ENCODE measurements at regions not wholly inside any gene's neighbourhood (a gene's known extent, or its start where the extent isn't known, plus 50 kb on each side); places are given as distances from the start of the nearest gene placed in this dataset.
A peak's percentile ranks its signal among the peaks of the same experiment; 100 is the strongest.

- no peaks in the 10 kb centered on the region for H4K20me1 ChIP-seq (ENCODE audit: insufficient read depth)
- H3K9ac ChIP-seq = no peak overlapping the region
- peak overlapping the region; percentile 22 for H3K27ac ChIP-seq
- in situ Hi-C loops (cut with MboI) = no loop called here
- no peaks in the 10 kb centered on the region for H3K9me2 ChIP-seq (ENCODE audit: insufficient read depth)
- peak overlapping the region; percentile 19; the same call in 1 of the 2 replicates for H2AFZ ChIP-seq
- H3K36me3 ChIP-seq (ENCODE audit: low read depth) = no peaks in the 10 kb centered on the region
- no peaks in the 10 kb centered on the region for H3K9me3 ChIP-seq (ENCODE audit: low read depth)
- peak overlapping the region; percentile 7; the same call in 1 of the 2 replicates for H3K4me3 ChIP-seq
- H3K4me1 ChIP-seq (ENCODE audit: insufficient read depth) = peaks cover 31% of the 10 kb centered on the region
- H3F3A ChIP-seq (ENCODE audit: insufficient read depth) = peaks cover 24% of the 10 kb centered on the region
- 0% methylated on average over 1 of the region's 1 CpG for WGBS, 2 experiments (ENCODE audit: low coverage in 1 of 2, low lambda C conversion rate in 2 of 2, missing lambda C conversion rate in 2 of 2)
- no peaks in the 10 kb centered on the region for H3K79me2 ChIP-seq (ENCODE audit: insufficient read depth)
- H3K27me3 ChIP-seq (replicated peaks; ENCODE audit: insufficient read depth) = no peaks in the 10 kb centered on the region
- peak overlapping the region; percentile 45 for H3K4me2 ChIP-seq (ENCODE audit: unreplicated experiment)
- peak; percentile 74 for DNase-seq
- TF ChIP-seq EZH2phosphoT487 (IDR thresholded peaks at IDR 0.05; ENCODE audit: insufficient read depth, low read depth) = no peak
- TF ChIP-seq EZH2 (IDR thresholded peaks at IDR 0.05; ENCODE audit: insufficient read depth, poor library complexity, severe bottlenecking) = no peak
Observed at GRCh38 chr7:115300231-115300870, 378.5 kb downstream of the MDFIC start.

GRCh38 chr7:115299397-115300037 lies 377.6 kb downstream of the MDFIC start:
- Histone ChIP-seq H3K36me3 (ENCODE audit: low read depth) (no peaks in the 10 kb centered on the region), H2AFZ (peak overlapping the region; percentile 14; the same call in 1 of the 2 replicates), H3K27ac (peak overlapping the region; percentile 22), H3K4me3 (no peak overlapping the region), H3K9ac (no peak overlapping the region), H3K27me3 (replicated peaks; ENCODE audit: insufficient read depth) (no peaks in the 10 kb centered on the region), H3K4me2 (ENCODE audit: unreplicated experiment) (no peak overlapping the region), H3K4me1 (ENCODE audit: insufficient read depth) (peaks cover 31% of the 10 kb centered on the region), H4K20me1 (ENCODE audit: insufficient read depth) (no peaks in the 10 kb centered on the region), H3K9me2 (ENCODE audit: insufficient read depth) (no peaks in the 10 kb centered on the region), H3K9me3 (ENCODE audit: low read depth) (no peaks in the 10 kb centered on the region), H3F3A (ENCODE audit: insufficient read depth) (peaks cover 24% of the 10 kb centered on the region), H3K79me2 (ENCODE audit: insufficient read depth) (no peaks in the 10 kb centered on the region)
- TF ChIP-seq EZH2 (IDR thresholded peaks at IDR 0.05; ENCODE audit: insufficient read depth, poor library complexity, severe bottlenecking) (no peak), EZH2phosphoT487 (IDR thresholded peaks at IDR 0.05; ENCODE audit: insufficient read depth, low read depth) (no peak)
- in situ Hi-C loops (cut with MboI) = no loop called here
- WGBS, 2 experiments (ENCODE audit: low coverage in 1 of 2, low lambda C conversion rate in 2 of 2, missing lambda C conversion rate in 2 of 2) = 43 to 46% methylated on average over 6 of the region's 6 CpGs
- DNase-seq = peak; percentile 36

DNA sequence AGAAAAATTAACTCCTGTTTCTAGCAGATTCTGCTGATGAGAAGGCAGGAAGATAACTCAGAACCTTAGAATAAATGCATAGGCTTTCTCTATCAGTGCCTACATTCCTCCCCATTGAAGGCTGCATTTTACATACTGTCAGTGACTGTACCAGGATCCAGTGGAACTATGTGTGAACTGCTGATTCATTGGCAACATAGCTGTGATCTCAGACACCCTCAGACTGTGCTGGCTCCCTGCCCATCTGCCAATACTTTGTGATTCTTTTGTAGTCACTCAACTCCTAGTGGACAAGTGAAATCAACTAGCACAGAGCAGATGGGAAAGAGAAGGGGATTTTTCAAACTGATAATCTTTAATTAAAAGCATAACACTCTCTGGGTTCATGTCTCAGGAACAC lies 375.8 kb downstream of the MDFIC start:
- H3K9me2 ChIP-seq (ENCODE audit: insufficient read depth) = no peaks in the 10 kb centered on the region
- H3K27ac ChIP-seq = no peak overlapping the region
- no peaks in the 10 kb centered on the region for H3K27me3 ChIP-seq (replicated peaks; ENCODE audit: insufficient read depth)
- peaks cover 32% of the 10 kb centered on the region for H3F3A ChIP-seq (ENCODE audit: insufficient read depth)
- H3K4me3 ChIP-seq = no peak overlapping the region
- no peak overlapping the region for H3K9ac ChIP-seq
- in situ Hi-C loops (cut with MboI) = no loop called here
- H3K36me3 ChIP-seq (ENCODE audit: low read depth) = no peaks in the 10 kb centered on the region
- TF ChIP-seq EZH2 (IDR thresholded peaks at IDR 0.05; ENCODE audit: insufficient read depth, poor library complexity, severe bottlenecking) = no peak
- no peak for TF ChIP-seq EZH2phosphoT487 (IDR thresholded peaks at IDR 0.05; ENCODE audit: insufficient read depth, low read depth)
- no peaks in the 10 kb centered on the region for H4K20me1 ChIP-seq (ENCODE audit: insufficient read depth)
- no peak overlapping the region for H3K4me2 ChIP-seq (ENCODE audit: unreplicated experiment)
- H3K4me1 ChIP-seq (ENCODE audit: insufficient read depth) = peaks cover 36% of the 10 kb centered on the region
- H2AFZ ChIP-seq = no peak overlapping the region
- DNase-seq = peak; percentile 91
- no peaks in the 10 kb centered on the region for H3K9me3 ChIP-seq (ENCODE audit: low read depth)
- no peaks in the 10 kb centered on the region for H3K79me2 ChIP-seq (ENCODE audit: insufficient read depth)

DNA sequence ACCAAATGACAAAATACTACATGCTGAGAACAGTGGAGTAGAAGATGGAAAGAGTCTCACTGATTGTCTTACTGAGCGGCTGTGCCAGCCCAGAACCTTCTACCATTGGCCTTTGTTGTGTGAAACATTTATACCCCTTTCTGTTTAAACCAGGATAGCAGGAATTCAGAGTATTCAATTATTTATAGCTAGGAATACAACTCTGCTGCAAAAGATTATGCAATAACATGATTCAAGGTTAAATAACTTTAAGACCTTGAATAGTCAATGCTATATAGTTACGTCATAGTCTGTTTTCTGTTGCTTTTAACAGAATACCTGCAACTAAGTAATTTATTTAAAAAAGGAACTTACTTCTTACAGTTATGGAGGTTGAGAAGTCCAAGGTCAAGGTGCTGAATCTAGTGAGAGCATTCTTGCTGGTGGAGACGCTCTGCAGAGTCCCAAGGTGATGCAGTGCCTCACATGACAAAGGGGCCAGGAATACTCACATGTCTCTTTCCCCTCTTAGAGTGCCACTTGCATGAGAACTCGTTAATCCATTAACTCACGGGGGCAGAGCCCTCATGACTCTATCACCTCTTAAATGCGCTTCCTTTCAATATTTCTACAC lies 371.8 kb downstream of the MDFIC start:
- TF ChIP-seq EZH2phosphoT487 (IDR thresholded peaks at IDR 0.05; ENCODE audit: insufficient read depth, low read depth) (no peak), EZH2 (IDR thresholded peaks at IDR 0.05; ENCODE audit: insufficient read depth, poor library complexity, severe bottlenecking) (no peak)
- Histone ChIP-seq H3K9ac (no peak overlapping the region), H3K4me3 (no peak overlapping the region), H3K4me1 (ENCODE audit: insufficient read depth) (peaks cover 28% of the 10 kb centered on the region), H2AFZ (no peak overlapping the region), H3K36me3 (ENCODE audit: low read depth) (no peaks in the 10 kb centered on the region), H3K27ac (no peak overlapping the region), H3K4me2 (ENCODE audit: unreplicated experiment) (no peak overlapping the region), H4K20me1 (ENCODE audit: insufficient read depth) (no peaks in the 10 kb centered on the region), H3K9me2 (ENCODE audit: insufficient read depth) (no peaks in the 10 kb centered on the region), H3K79me2 (ENCODE audit: insufficient read depth) (no peaks in the 10 kb centered on the region), H3F3A (ENCODE audit: insufficient read depth) (peaks cover 14% of the 10 kb centered on the region), H3K27me3 (replicated peaks; ENCODE audit: insufficient read depth) (no peaks in the 10 kb centered on the region), H3K9me3 (ENCODE audit: low read depth) (no peaks in the 10 kb centered on the region)
- 83 to 87% methylated on average over 6 of the region's 6 CpGs for WGBS, 2 experiments (ENCODE audit: low coverage in 1 of 2, low lambda C conversion rate in 2 of 2, missing lambda C conversion rate in 2 of 2)
- peak; percentile 49 for DNase-seq
- in situ Hi-C loops (cut with MboI) = no loop called here

Data from GM23248 (cell line).